Mammary epithelial cell (primary cell): ENCODE measurements at regions not wholly inside any gene's neighbourhood (a gene's known extent, or its start where the extent isn't known, plus 50 kb on each side); places are given as distances from the start of the nearest gene placed in this dataset.

Experiments used
- CTCF ChIP-seq, 2 donors: IDR thresholded peaks in 1 of 2; conservative IDR thresholded peaks in 1 of 2; 2 replicates each; pipeline ENCODE4 v1.5.1; 2011 to 2012; ENCODE audit warnings: inconsistent platforms in 2 of 2, low read length in 2 of 2, mild to moderate bottlenecking in 2 of 2, control low read depth in 1 of 2, low read depth in 1 of 2; ENCODE audit not compliant: insufficient read depth in 1 of 2; ENCODE audit errors: extremely low read depth in 1 of 2
- EZH2 ChIP-seq: IDR thresholded peaks from 2 replicates; pipeline ENCODE4 v1.6.1; 2012; ENCODE audit warnings: low read length, inconsistent platforms, borderline replicate concordance

DNA sequence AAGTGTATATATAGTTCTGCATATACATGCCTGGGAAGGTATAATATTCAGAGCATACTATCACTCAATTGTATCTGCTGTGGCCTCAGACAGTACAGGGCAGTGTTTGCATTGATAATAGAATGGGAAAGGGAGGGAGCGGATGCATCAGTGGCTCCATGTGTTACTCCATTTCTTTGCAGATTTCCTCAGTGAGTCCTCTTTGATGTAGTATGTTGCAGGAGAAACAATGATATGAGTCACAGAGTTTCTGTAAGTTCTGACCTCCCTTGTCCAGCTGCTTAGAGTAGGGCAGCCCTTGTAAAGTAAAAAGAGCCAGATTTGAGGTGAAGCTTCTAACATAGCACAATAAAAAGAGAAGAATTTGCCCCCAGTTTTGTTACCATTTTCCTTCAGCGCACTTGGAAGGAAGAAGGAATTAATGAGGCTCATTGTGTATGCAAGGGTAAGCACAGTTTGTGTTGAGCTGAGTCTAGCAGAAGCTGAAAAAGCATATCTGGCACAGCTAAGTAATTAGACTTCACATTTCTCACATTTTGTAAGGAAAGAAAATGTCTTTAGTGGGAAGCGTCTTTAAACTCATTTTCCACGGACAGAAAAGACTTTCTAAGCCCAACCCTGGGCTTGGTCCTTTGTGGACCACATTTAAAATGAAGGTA, 555.8 kb upstream of the IL12A start:
- TF ChIP-seq EZH2: no peak
- TF ChIP-seq CTCF (conservative IDR thresholded peaks at IDR 0.05 in 1 of 2, IDR thresholded peaks at IDR 0.05 in 1 of 2; ENCODE audit: extremely low read depth in 1 of 2, insufficient read depth in 1 of 2, low read depth in 1 of 2, low read length in 2 of 2): no peak
